Mesendoderm (in vitro differentiated cells): ENCODE measurements at regions not wholly inside any gene's neighbourhood (a gene's known extent, or its start where the extent isn't known, plus 50 kb on each side); places are given as distances from the start of the nearest gene placed in this dataset.
"Not testable (repeated sequence)": the region's sequence is repeated elsewhere in the genome, so short reads cannot be mapped to it uniquely, and the experiment has no call there.

Source experiments
- DNase-seq: peaks from one replicate; pipeline ENCODE4 v3.0.0; 2013
- H2AK5ac ChIP-seq: 2 replicates; pipeline ENCODE4 v1.6.1; 2013; ENCODE audit warnings: low read length, inconsistent platforms
- H2BK120ac ChIP-seq: 2 replicates; pipeline ENCODE4 v1.6.1; 2013; ENCODE audit warnings: low read depth, mild to moderate bottlenecking, low read length, moderate library complexity, mixed read lengths
- H2BK15ac ChIP-seq: replicated peaks from 2 replicates; pipeline ENCODE4 v1.6.1; 2013; ENCODE audit warnings: low read depth, mild to moderate bottlenecking, moderate library complexity
- H2BK5ac ChIP-seq: 2 replicates; pipeline ENCODE4 v1.6.1; 2013; ENCODE audit warnings: low read length, inconsistent platforms
- H3K18ac ChIP-seq: 2 replicates; pipeline ENCODE4 v1.6.1; 2013; ENCODE audit warnings: mild to moderate bottlenecking, low read length, mixed read lengths
- H3K23ac ChIP-seq: one replicate; pipeline ENCODE4 v1.6.1; 2013; ENCODE audit warnings: low read length
- H3K27ac ChIP-seq: 2 replicates; pipeline ENCODE4 v1.5.1; 2013; ENCODE audit warnings: low read depth, mild to moderate bottlenecking, inconsistent platforms, low read length, moderate library complexity
- H3K27me3 ChIP-seq: 2 replicates; pipeline ENCODE4 v1.6.1; 2013; ENCODE audit warnings: low read length, control low read depth, mild to moderate bottlenecking, inconsistent platforms; ENCODE audit not compliant: insufficient read depth, poor library complexity
- H3K36me3 ChIP-seq: 2 replicates; pipeline ENCODE4 v1.6.1; 2013; ENCODE audit warnings: low read length, inconsistent platforms; ENCODE audit not compliant: control insufficient read depth, insufficient read depth
- H3K4ac ChIP-seq: one replicate; pipeline ENCODE4 v1.6.1; 2013; ENCODE audit warnings: low read depth, mild to moderate bottlenecking, low read length, moderate library complexity
- H3K4me1 ChIP-seq: 2 replicates; pipeline ENCODE4 v1.6.1; 2013; ENCODE audit warnings: low read depth, low read length, inconsistent platforms; ENCODE audit not compliant: control insufficient read depth
- H3K4me2 ChIP-seq: 2 replicates; pipeline ENCODE4 v1.6.1; 2013; ENCODE audit warnings: low read length
- H3K4me3 ChIP-seq: 2 replicates; pipeline ENCODE4 v1.5.1; 2013; ENCODE audit warnings: mild to moderate bottlenecking, low read length
- H3K56ac ChIP-seq: one replicate; pipeline ENCODE4 v1.6.1; 2013; ENCODE audit warnings: low read length
- H3K79me1 ChIP-seq: 2 replicates; pipeline ENCODE4 v1.6.1; 2013; ENCODE audit warnings: low read length, inconsistent platforms
- H3K79me2 ChIP-seq: 2 replicates; pipeline ENCODE4 v1.6.1; 2013; ENCODE audit warnings: mild to moderate bottlenecking, low read length; ENCODE audit not compliant: control insufficient read depth, insufficient read depth
- H3K9ac ChIP-seq: 2 replicates; pipeline ENCODE4 v1.6.1; 2013; ENCODE audit warnings: low read length, inconsistent platforms
- H4K5ac ChIP-seq: one replicate; pipeline ENCODE4 v1.6.1; 2013; ENCODE audit warnings: low read length
- H4K8ac ChIP-seq: one replicate; pipeline ENCODE4 v1.6.1; 2013; ENCODE audit warnings: low read depth, mild to moderate bottlenecking, control low read depth, low read length, moderate library complexity
- WGBS: extraction: QIAGEN DNeasy Blood & Tissue Kit; methylation state at CpG from one replicate; pipeline ENCODE4 v1.1.7; 2013; ENCODE audit warnings: low lambda C conversion rate, missing lambda C conversion rate; ENCODE audit not compliant: insufficient coverage; ENCODE audit errors: extremely low coverage; 5-methylcytosine and 5-hydroxymethylcytosine counted together

- Histone ChIP-seq H2AK5ac (no peak overlapping the region), H3K4me2 (no peak overlapping the region), H4K5ac (no peak overlapping the region), H3K36me3 (no peaks in the 10 kb centered on the region), H3K18ac (no peak overlapping the region), H3K4ac (no peak overlapping the region), H4K8ac (no peak overlapping the region), H3K27ac (no peak overlapping the region), H3K23ac (no peak overlapping the region), H3K27me3 (no peaks in the 10 kb centered on the region), H3K4me1 (no peaks in the 10 kb centered on the region), H3K56ac (no peak overlapping the region), H3K79me2 (no peaks in the 10 kb centered on the region), H2BK5ac (no peak overlapping the region), H3K79me1 (no peaks in the 10 kb centered on the region), H2BK15ac (no peak overlapping the region), H3K9ac (no peak overlapping the region), H3K4me3 (no peak overlapping the region), H2BK120ac (no peak overlapping the region)
- peak; percentile 16 for DNase-seq
- WGBS: no CpG with 5 or more reads among the region's 1 CpG
Observed at GRCh38 chr1:186763107-186763506, 65.6 kb upstream of the PLA2G4A start.

GRCh38 chr1:186762653-186763052, 66.1 kb upstream of the PLA2G4A start:
- no peak overlapping the region for H3K4me2 ChIP-seq
- no peak overlapping the region for H3K9ac ChIP-seq
- no peak overlapping the region for H2BK15ac ChIP-seq
- no peaks in the 10 kb centered on the region for H3K79me1 ChIP-seq
- H3K79me2 ChIP-seq: no peaks in the 10 kb centered on the region
- H3K56ac ChIP-seq: no peak overlapping the region
- H3K27ac ChIP-seq: no peak overlapping the region
- H2AK5ac ChIP-seq: no peak overlapping the region
- H3K36me3 ChIP-seq: no peaks in the 10 kb centered on the region
- H3K4me3 ChIP-seq: no peak overlapping the region
- no peak overlapping the region for H2BK120ac ChIP-seq
- no peak overlapping the region for H4K8ac ChIP-seq
- no peak overlapping the region for H3K23ac ChIP-seq
- no peak overlapping the region for H4K5ac ChIP-seq
- no peak for DNase-seq
- H3K18ac ChIP-seq: no peak overlapping the region
- H2BK5ac ChIP-seq: no peak overlapping the region
- H3K4me1 ChIP-seq: no peaks in the 10 kb centered on the region
- no peaks in the 10 kb centered on the region for H3K27me3 ChIP-seq
- no peak overlapping the region for H3K4ac ChIP-seq

- Histone ChIP-seq H3K27ac (no peak overlapping the region), H3K4me3 (no peak overlapping the region), H2BK5ac (no peak overlapping the region), H3K9ac (no peak overlapping the region), H3K27me3 (no peaks in the 10 kb centered on the region), H3K36me3 (no peaks in the 10 kb centered on the region), H3K4me2 (no peak overlapping the region), H4K5ac (no peak overlapping the region), H3K18ac (no peak overlapping the region), H2BK15ac (no peak overlapping the region), H4K8ac (no peak overlapping the region), H3K23ac (no peak overlapping the region), H3K4me1 (no peaks in the 10 kb centered on the region), H3K79me1 (no peaks in the 10 kb centered on the region), H3K56ac (no peak overlapping the region), H2AK5ac (no peak overlapping the region), H3K79me2 (no peaks in the 10 kb centered on the region), H2BK120ac (no peak overlapping the region), H3K4ac (no peak overlapping the region)
- no peak for DNase-seq
Observed at GRCh38 chr1:186761358-186761757, 67.4 kb upstream of the PLA2G4A start.

- H3K79me2 ChIP-seq: no peaks in the 10 kb centered on the region
- no peak overlapping the region for H3K4ac ChIP-seq
- WGBS: no CpG with 5 or more reads among the region's 1 CpG
- no peaks in the 10 kb centered on the region for H3K27me3 ChIP-seq
- no peak overlapping the region for H4K5ac ChIP-seq
- H3K79me1 ChIP-seq: no peaks in the 10 kb centered on the region
- H3K27ac ChIP-seq: no peak overlapping the region
- H3K56ac ChIP-seq: no peak overlapping the region
- H3K36me3 ChIP-seq: no peaks in the 10 kb centered on the region
- no peaks in the 10 kb centered on the region for H3K4me1 ChIP-seq
- H2BK120ac ChIP-seq: no peak overlapping the region
- H4K8ac ChIP-seq: no peak overlapping the region
- no peak for DNase-seq
- H3K4me2 ChIP-seq: no peak overlapping the region
- H3K4me3 ChIP-seq: no peak overlapping the region
- no peak overlapping the region for H2BK5ac ChIP-seq
- H3K23ac ChIP-seq: no peak overlapping the region
- no peak overlapping the region for H3K18ac ChIP-seq
- H3K9ac ChIP-seq: no peak overlapping the region
- H2AK5ac ChIP-seq: no peak overlapping the region
- no peak overlapping the region for H2BK15ac ChIP-seq
Observed at GRCh38 chr1:186760446-186760845, 68.3 kb upstream of the PLA2G4A start.

GRCh38 chr1:186758896-186759606, 69.7 kb upstream of the PLA2G4A start:
- not testable (repeated sequence) for H3K9ac ChIP-seq, H3K4ac ChIP-seq, H3K27me3 ChIP-seq, H2BK120ac ChIP-seq, H3K79me2 ChIP-seq, H3K4me1 ChIP-seq, H4K8ac ChIP-seq, H3K23ac ChIP-seq, H3K56ac ChIP-seq, H2BK15ac ChIP-seq, H3K4me2 ChIP-seq, H3K79me1 ChIP-seq, H3K18ac ChIP-seq, H2BK5ac ChIP-seq, DNase-seq, H3K4me3 ChIP-seq, H4K5ac ChIP-seq, H3K36me3 ChIP-seq, H3K27ac ChIP-seq, H2AK5ac ChIP-seq
- WGBS: no CpG with 5 or more reads among the region's 8 CpGs

GRCh38 chr1:186757851-186758250, 70.9 kb upstream of the PLA2G4A start:
- no peak overlapping the region for H3K9ac ChIP-seq
- no peak overlapping the region for H2BK5ac ChIP-seq
- H3K18ac ChIP-seq: no peak overlapping the region

More at GRCh38 chr1:186757851-186758250, 70.9 kb upstream of the PLA2G4A start:
- no peak overlapping the region for H2BK15ac ChIP-seq
- H3K79me2 ChIP-seq: no peaks in the 10 kb centered on the region
- no peak overlapping the region for H3K56ac ChIP-seq
- H3K4ac ChIP-seq: no peak overlapping the region
- H2BK120ac ChIP-seq: no peak overlapping the region
- H3K4me1 ChIP-seq: no peaks in the 10 kb centered on the region
- no peak for DNase-seq
- H3K4me3 ChIP-seq: no peak overlapping the region
- H3K23ac ChIP-seq: no peak overlapping the region
- no peak overlapping the region for H3K4me2 ChIP-seq
- no peak overlapping the region for H4K5ac ChIP-seq
- WGBS: no CpG with 5 or more reads among the region's 4 CpGs
- H2AK5ac ChIP-seq: no peak overlapping the region
- no peaks in the 10 kb centered on the region for H3K79me1 ChIP-seq
- H4K8ac ChIP-seq: no peak overlapping the region
- no peaks in the 10 kb centered on the region for H3K36me3 ChIP-seq
- H3K27me3 ChIP-seq: no peaks in the 10 kb centered on the region
- no peak overlapping the region for H3K27ac ChIP-seq
